ENCODE measurements at regions not wholly inside any gene's neighbourhood (a gene's known extent, or its start where the extent isn't known, plus 50 kb on each side); places are given as distances from the start of the nearest gene placed in this dataset.

DNA sequence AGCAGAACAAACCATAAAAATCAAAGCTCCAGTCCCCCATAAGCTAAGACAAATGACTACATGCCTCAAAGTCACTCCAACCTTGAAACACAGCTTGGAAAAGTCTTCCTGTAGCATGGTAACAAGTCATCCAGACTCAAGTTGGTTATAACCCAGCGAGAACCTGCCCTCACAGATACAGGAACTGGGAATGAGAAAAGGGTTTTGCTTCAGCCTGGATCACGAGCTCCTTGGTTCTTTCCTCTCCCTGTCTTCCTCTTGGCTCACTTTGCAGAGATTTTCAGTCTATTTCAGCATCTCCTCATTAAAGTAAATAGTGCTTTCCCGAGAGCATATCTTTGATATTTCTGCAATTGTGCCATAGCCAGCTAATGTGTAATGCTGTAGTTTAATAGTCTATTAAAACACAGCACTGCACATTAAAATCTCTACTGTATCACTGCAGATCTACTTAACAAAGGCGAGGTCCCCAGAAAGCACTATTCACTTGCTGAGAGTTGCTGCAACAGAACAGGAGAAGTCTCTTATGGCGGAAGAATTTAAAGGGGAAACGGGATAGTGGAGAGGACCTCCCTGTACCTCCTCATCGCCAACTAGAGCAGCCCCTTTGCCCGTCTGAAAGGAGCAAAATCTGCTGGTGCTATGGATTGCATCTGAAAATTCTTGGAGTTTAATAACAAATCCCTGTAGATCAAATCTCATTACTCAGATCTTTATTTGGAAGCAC lies 249.3 kb upstream of the GATB start:
- no peak overlapping the region for H3K4me3 ChIP-seq (ENCODE audit: low read depth in 1 of 2, low read length in 2 of 2)

DNA sequence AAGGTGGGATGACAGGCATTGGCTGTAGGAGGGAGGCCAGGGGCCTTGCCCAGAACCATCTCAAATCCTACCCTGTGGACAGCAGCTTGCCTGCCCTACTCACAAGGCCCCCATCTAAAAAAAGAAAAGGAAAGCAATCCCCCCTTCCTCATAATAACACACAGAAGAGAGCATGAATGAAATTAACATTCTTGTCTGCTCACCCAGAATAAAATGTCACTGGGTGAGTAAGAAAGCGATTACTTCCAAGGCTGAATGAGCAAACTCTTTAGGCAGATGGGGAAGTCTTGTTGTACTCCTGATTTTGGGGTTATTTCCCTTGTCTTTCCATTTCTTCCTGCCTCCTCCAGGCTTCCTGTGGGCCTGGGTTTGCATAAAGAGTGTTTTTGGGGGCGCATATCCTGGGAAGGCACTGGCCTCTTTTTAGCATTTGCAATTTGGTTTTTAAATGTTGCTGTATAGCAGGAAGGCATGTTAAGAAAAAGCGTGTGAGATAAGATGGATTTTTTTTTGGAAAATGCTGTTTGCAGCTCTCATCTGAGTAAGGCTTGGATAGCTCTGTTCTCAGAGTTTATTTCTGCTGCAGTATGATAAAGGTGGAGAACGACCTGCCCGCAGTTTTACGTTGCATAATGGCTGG lies 248.3 kb upstream of the GATB start:
- Histone ChIP-seq H3K9me3 (ENCODE audit: low read length) (no peaks in the 10 kb centered on the region), H3K4me3 (ENCODE audit: low read depth in 1 of 2, low read length in 2 of 2) (no peak overlapping the region), H3K27me3 (ENCODE audit: control insufficient read depth in 1 of 2, insufficient read depth in 2 of 2, low read length in 2 of 2) (no peaks in the 10 kb centered on the region), H3K4me1 (ENCODE audit: insufficient read depth, low read length) (peaks cover 15% of the 10 kb centered on the region), H3K27ac (ENCODE audit: low read depth, low read length) (no peak overlapping the region), H3K36me3 (ENCODE audit: insufficient read depth, low read length) (no peaks in the 10 kb centered on the region), H3K9ac (ENCODE audit: low read length) (no peak overlapping the region)

More for the DNA sequence above, 249.3 kb upstream of the GATB start:
- no peak overlapping the region for H3K27ac ChIP-seq (ENCODE audit: low read depth, low read length)
- H3K4me1 ChIP-seq (ENCODE audit: insufficient read depth, low read length) = peaks cover 15% of the 10 kb centered on the region
- no peaks in the 10 kb centered on the region for H3K27me3 ChIP-seq (ENCODE audit: control insufficient read depth in 1 of 2, insufficient read depth in 2 of 2, low read length in 2 of 2)
- H3K9me3 ChIP-seq (ENCODE audit: low read length) = no peaks in the 10 kb centered on the region
- no peak overlapping the region for H3K9ac ChIP-seq (ENCODE audit: low read length)
- H3K36me3 ChIP-seq (ENCODE audit: insufficient read depth, low read length) = no peaks in the 10 kb centered on the region

DNA sequence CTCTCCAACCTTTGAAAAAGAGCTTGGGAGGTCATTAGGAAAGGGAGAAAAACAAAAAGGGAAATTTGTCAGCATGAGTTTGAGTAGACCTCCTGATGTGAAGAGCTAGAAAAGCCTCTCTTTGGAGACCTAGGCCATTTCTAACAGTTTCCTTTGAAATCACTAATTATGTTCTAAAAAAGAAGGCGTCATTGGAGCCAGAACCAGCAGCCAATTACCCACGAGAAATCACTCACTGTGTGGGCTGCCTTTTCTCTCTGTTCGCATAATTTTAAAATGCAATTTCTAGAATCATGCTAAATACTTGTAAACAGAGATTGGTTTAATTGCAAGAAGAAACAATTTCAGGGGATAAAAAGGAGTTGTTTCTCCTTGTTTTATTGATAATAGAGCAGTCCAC lies 246.3 kb upstream of the GATB start:
- Histone ChIP-seq H3K4me3 (ENCODE audit: low read depth in 1 of 2, low read length in 2 of 2) (no peak overlapping the region), H3K9me3 (ENCODE audit: low read length) (no peaks in the 10 kb centered on the region), H3K4me1 (ENCODE audit: insufficient read depth, low read length) (peaks cover 15% of the 10 kb centered on the region), H3K36me3 (ENCODE audit: insufficient read depth, low read length) (no peaks in the 10 kb centered on the region), H3K27me3 (ENCODE audit: control insufficient read depth in 1 of 2, insufficient read depth in 2 of 2, low read length in 2 of 2) (no peaks in the 10 kb centered on the region), H3K9ac (ENCODE audit: low read length) (no peak overlapping the region), H3K27ac (ENCODE audit: low read depth, low read length) (no peak overlapping the region)

DNA sequence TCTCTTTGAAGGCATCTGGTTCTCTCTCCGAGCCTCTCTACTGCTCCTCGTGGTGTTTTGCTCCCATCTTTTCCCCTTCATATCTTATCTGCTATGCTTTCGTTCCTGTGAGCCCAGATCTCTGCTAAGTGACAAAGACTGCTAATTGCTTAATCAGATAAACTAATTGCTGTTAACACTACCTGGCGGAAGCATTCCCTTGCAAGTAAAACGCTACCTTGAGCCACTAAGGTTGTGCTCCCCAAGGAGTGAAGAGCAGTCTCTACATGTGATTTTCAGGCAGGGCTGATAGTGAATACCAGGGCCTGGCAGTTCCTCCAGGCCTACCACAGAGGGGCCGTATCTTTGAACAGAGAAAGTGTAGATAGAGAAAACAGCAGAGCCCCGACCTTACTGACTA lies 244.0 kb upstream of the GATB start:
- H3K4me3 ChIP-seq (ENCODE audit: low read depth in 1 of 2, low read length in 2 of 2) = no peak overlapping the region
- no peaks in the 10 kb centered on the region for H3K9me3 ChIP-seq (ENCODE audit: low read length)
- no peak overlapping the region for H3K9ac ChIP-seq (ENCODE audit: low read length)
- H3K27me3 ChIP-seq (ENCODE audit: control insufficient read depth in 1 of 2, insufficient read depth in 2 of 2, low read length in 2 of 2) = no peaks in the 10 kb centered on the region
- H3K27ac ChIP-seq (ENCODE audit: low read depth, low read length) = no peak overlapping the region
- H3K4me1 ChIP-seq (ENCODE audit: insufficient read depth, low read length) = peaks cover 6% of the 10 kb centered on the region
- no peaks in the 10 kb centered on the region for H3K36me3 ChIP-seq (ENCODE audit: insufficient read depth, low read length)

DNA sequence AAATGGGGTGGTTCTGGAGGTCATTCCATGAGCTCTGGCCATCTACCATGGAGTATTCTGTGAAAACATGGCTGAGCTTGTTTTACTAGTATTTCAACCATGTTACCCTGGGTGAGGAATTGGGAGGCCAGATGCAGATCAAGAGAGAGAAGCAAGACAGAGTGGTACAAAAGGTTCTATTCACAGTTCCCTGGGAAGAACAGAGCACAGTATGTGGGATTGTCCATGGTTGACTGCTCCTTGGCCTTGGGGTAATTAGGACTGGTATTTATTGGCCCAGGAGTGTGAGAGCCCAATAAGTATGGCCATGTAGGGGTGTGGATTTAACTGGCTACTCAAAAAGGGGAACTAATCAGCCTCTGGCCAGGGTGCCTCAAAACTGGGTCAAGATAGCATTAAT lies 239.7 kb upstream of the GATB start:
- H3K27me3 ChIP-seq (ENCODE audit: control insufficient read depth in 1 of 2, insufficient read depth in 2 of 2, low read length in 2 of 2) = no peaks in the 10 kb centered on the region
- H3K9me3 ChIP-seq (ENCODE audit: low read length) = no peaks in the 10 kb centered on the region
- H3K4me3 ChIP-seq (ENCODE audit: low read depth in 1 of 2, low read length in 2 of 2) = no peak overlapping the region
- H3K36me3 ChIP-seq (ENCODE audit: insufficient read depth, low read length) = no peaks in the 10 kb centered on the region
- H3K27ac ChIP-seq (ENCODE audit: low read depth, low read length) = no peak overlapping the region
- no peaks in the 10 kb centered on the region for H3K4me1 ChIP-seq (ENCODE audit: insufficient read depth, low read length)
- H3K9ac ChIP-seq (ENCODE audit: low read length) = no peak overlapping the region

DNA sequence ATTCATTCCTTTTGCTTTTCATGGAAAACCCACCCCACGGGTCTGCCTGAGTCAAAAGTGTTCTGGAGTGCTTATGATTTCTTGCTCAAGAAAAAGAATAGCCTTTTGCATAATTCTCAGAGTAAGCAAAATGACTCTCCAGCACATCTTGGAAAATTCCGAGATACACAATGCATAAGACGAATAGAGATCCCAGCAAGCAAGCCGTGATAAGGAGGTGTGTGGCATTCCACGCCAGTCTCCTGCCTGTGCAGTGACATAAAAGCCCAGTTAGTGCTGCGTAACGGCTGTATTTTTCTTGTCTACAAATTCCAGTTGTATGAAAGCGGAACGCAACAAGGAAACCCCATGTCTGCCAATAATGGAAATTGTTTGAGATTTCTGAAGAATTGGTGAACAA lies 237.9 kb upstream of the GATB start:
- H3K4me3 ChIP-seq (ENCODE audit: low read depth in 1 of 2, low read length in 2 of 2) = no peak overlapping the region

DNA sequence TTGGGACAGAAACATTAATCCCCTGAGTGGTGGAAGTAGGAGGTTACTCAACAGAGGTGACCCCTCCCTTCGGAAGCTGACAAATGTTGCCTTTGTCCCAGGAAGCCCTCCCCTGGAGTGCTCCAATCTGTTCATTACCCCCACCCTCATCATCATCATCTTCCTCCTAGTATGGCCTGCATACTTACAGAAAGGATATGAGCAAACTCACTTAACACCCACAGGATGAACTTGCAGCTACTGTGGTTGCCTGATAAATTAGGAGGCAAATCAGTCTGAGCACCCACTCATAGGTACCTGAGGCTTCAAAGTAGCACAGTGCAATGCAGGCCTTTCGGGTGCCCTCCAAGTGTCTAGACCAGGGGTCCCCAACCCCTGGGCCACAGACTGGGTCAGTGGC lies 236.7 kb upstream of the GATB start:
- Histone ChIP-seq H3K9ac (ENCODE audit: low read length) (no peak overlapping the region), H3K27ac (ENCODE audit: low read depth, low read length) (no peak overlapping the region), H3K4me3 (ENCODE audit: low read depth in 1 of 2, low read length in 2 of 2) (no peak overlapping the region), H3K27me3 (ENCODE audit: control insufficient read depth in 1 of 2, insufficient read depth in 2 of 2, low read length in 2 of 2) (no peaks in the 10 kb centered on the region), H3K36me3 (ENCODE audit: insufficient read depth, low read length) (no peaks in the 10 kb centered on the region), H3K9me3 (ENCODE audit: low read length) (no peaks in the 10 kb centered on the region), H3K4me1 (ENCODE audit: insufficient read depth, low read length) (no peaks in the 10 kb centered on the region)

More for the DNA sequence above, 237.9 kb upstream of the GATB start:
- H3K9ac ChIP-seq (ENCODE audit: low read length) = no peak overlapping the region
- H3K27ac ChIP-seq (ENCODE audit: low read depth, low read length) = no peak overlapping the region
- H3K4me1 ChIP-seq (ENCODE audit: insufficient read depth, low read length) = no peaks in the 10 kb centered on the region
- no peaks in the 10 kb centered on the region for H3K27me3 ChIP-seq (ENCODE audit: control insufficient read depth in 1 of 2, insufficient read depth in 2 of 2, low read length in 2 of 2)
- no peaks in the 10 kb centered on the region for H3K9me3 ChIP-seq (ENCODE audit: low read length)
- no peaks in the 10 kb centered on the region for H3K36me3 ChIP-seq (ENCODE audit: insufficient read depth, low read length)

DNA sequence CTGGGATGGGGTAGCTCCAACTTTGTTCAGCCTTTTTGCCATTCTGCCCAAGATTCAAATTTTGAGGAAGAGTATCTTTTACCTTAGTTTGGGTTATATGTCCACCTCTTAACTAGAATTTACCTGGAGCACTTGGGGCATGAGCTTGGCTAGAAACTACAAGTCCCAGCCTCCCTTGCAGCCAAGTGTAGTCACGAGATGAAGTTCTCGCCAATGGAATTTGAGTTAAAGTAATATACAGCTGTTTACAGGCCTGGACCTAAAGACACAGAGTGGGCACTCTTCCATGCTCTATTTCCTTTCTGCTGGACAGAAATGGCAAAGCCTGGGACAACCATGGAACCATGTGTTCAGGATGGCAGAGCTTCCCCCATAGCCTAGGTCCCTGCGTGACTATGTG lies 233.6 kb upstream of the GATB start:
- H3K4me1 ChIP-seq (ENCODE audit: insufficient read depth, low read length) = peaks cover 13% of the 10 kb centered on the region
- H3K4me3 ChIP-seq (ENCODE audit: low read depth in 1 of 2, low read length in 2 of 2) = no peak overlapping the region
- H3K27me3 ChIP-seq (ENCODE audit: control insufficient read depth in 1 of 2, insufficient read depth in 2 of 2, low read length in 2 of 2) = no peaks in the 10 kb centered on the region
- H3K36me3 ChIP-seq (ENCODE audit: insufficient read depth, low read length) = no peaks in the 10 kb centered on the region
- H3K9ac ChIP-seq (ENCODE audit: low read length) = no peak overlapping the region
- no peaks in the 10 kb centered on the region for H3K9me3 ChIP-seq (ENCODE audit: low read length)
- no peak overlapping the region for H3K27ac ChIP-seq (ENCODE audit: low read depth, low read length)

DNA sequence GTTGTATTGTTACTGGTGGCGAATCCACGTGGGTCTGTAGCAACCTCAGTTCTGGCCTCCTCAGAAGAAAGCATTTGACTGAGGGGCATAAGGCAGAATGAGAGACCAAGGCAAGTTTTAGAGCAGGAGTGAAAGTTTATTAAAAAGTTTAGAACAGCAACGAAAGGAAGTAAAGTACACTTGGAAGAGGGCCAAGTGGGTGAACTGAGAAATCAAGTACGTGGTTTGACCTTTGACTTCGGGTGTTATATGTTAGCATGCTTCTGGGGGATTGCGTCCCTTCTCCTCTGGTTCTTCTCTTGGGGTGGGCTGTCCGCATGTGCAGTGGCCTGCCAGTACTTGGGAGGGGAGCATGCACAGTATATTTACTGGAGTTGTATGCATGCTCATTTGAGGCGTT lies 232.7 kb upstream of the GATB start:
- Histone ChIP-seq H3K36me3 (ENCODE audit: insufficient read depth, low read length) (no peaks in the 10 kb centered on the region), H3K9ac (ENCODE audit: low read length) (no peak overlapping the region), H3K27ac (ENCODE audit: low read depth, low read length) (no peak overlapping the region), H3K4me1 (ENCODE audit: insufficient read depth, low read length) (peaks cover 18% of the 10 kb centered on the region), H3K27me3 (ENCODE audit: control insufficient read depth in 1 of 2, insufficient read depth in 2 of 2, low read length in 2 of 2) (no peaks in the 10 kb centered on the region), H3K4me3 (ENCODE audit: low read depth in 1 of 2, low read length in 2 of 2) (no peak overlapping the region), H3K9me3 (ENCODE audit: low read length) (no peaks in the 10 kb centered on the region)

DNA sequence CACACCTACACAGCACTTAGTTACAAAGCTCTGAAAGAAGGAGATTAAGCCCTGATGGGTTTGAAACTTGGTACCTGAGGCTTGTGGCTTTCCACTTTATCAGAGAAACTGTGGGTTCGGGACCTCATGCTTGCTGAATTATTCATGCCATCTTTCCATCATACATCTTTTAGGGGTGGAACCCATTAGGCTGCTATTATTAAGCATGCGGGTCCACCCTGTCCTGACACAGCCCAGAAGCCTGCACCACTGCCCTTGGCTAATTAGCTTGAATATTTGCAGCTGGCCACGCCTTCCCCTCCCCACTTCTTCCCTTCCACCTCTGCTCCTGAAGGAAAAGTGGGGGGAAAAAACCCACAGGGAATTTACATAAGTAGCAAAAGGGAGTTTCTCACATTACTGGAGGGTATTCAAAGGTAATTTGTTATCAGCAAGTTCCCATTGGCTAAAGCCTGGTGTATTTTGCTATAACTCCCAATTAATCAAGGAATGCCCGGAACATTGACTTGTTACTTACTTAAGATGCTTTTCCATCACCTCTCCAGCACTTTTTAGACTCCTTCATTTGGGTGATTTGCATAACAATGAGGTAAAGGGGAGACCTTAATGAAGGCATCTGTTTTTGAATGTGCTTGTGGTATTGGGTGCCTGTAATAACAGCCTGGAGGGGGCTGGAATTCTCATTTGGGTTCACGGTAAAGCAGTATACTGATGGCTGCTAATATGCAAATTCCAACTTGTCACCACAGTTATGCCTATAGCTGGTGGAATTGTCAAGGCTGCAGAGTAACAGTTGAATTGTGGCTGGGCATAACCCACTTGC lies 231.7 kb upstream of the GATB start:
- H3K27me3 ChIP-seq (ENCODE audit: control insufficient read depth in 1 of 2, insufficient read depth in 2 of 2, low read length in 2 of 2) = no peaks in the 10 kb centered on the region
- H3K4me1 ChIP-seq (ENCODE audit: insufficient read depth, low read length) = peaks cover 18% of the 10 kb centered on the region
- H3K27ac ChIP-seq (ENCODE audit: low read depth, low read length) = no peak overlapping the region
- no peak overlapping the region for H3K9ac ChIP-seq (ENCODE audit: low read length)
- no peaks in the 10 kb centered on the region for H3K36me3 ChIP-seq (ENCODE audit: insufficient read depth, low read length)
- no peak overlapping the region for H3K4me3 ChIP-seq (ENCODE audit: low read depth in 1 of 2, low read length in 2 of 2)
- H3K9me3 ChIP-seq (ENCODE audit: low read length) = no peaks in the 10 kb centered on the region

DNA sequence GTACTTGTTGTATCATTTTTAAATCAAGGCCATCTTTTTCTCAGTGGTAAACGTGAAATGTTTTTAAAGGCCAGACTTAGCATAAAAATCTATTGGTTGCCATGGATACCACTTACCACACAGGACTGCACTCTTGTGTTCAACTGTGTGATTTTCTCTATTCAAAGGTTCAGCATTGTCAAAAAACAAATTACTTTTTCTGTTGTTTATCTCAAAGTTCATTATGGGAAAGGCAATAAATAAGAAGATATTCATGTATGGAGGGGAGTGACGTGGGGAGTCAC lies 231.0 kb upstream of the GATB start:
- Histone ChIP-seq H3K9ac (ENCODE audit: low read length) (no peak overlapping the region), H3K27me3 (ENCODE audit: control insufficient read depth in 1 of 2, insufficient read depth in 2 of 2, low read length in 2 of 2) (no peaks in the 10 kb centered on the region), H3K36me3 (ENCODE audit: insufficient read depth, low read length) (no peaks in the 10 kb centered on the region), H3K27ac (ENCODE audit: low read depth, low read length) (no peak overlapping the region), H3K4me1 (ENCODE audit: insufficient read depth, low read length) (peaks cover 18% of the 10 kb centered on the region), H3K9me3 (ENCODE audit: low read length) (no peaks in the 10 kb centered on the region), H3K4me3 (ENCODE audit: low read depth in 1 of 2, low read length in 2 of 2) (no peak overlapping the region)
